K562 (cell line): ENCODE measurements at regions not wholly inside any gene's neighbourhood (a gene's known extent, or its start where the extent isn't known, plus 50 kb on each side); places are given as distances from the start of the nearest gene placed in this dataset.
"Not testable (repeated sequence)": the region's sequence is repeated elsewhere in the genome, so short reads cannot be mapped to it uniquely, and the experiment has no call there.

Source experiments
- ATAC-seq: fragments of 200-7000 bp; cut with Tn5 transposase; 3 replicates; pipeline ENCODE4 v1.9.1; 2020; ENCODE audit warnings: moderate library complexity
- BruUV-seq: library from RNA; stranded (reverse); fragments of 400-500 nt; replicated peaks from 2 replicates; lab custom pipeline; 2021; lab: Mats Ljungman, UMichigan
- CTCF ChIA-PET: fragments of 300-600 bp; formaldehyde crosslinking; extraction: SDS; loops from one replicate; lab custom pipeline; 2021; ENCODE audit warnings: low intra/inter-chr PET ratio; lab: Yijun Ruan, JAX
- POLR2A ChIA-PET: fragments of 300-600, 350-650 bp; sonication (Branson Sonifier 250); formaldehyde crosslinking; extraction: SDS; loops from one replicate; lab custom pipeline; 2021; ENCODE audit warnings: antibody characterized with exemption, inconsistent platforms; lab: Yijun Ruan, JAX
- DNase-seq, 4 experiments: peaks; one replicate each; pipeline versions ENCODE4 v3.0.0 to v3.0.0-alpha.2; 2011 to 2018; ENCODE audit warnings: low spot score in 3 of 4, mixed read lengths in 3 of 4; ENCODE audit errors: extremely low read depth in 1 of 4
- FAIRE-seq: peaks from 2 replicates; lab custom pipeline; 2011; peaks lifted over from hg19 to GRCh38; lab: Jason Lieb, UNC
- H2AFZ ChIP-seq: 2 replicates; pipeline ENCODE4 v1.6.0; 2011; ENCODE audit warnings: low read depth, low read length, control low read depth, inconsistent platforms
- H3K27ac ChIP-seq: fragments of 200-600 bp; 3 replicates; pipeline ENCODE4 v1.8.0; 2011; ENCODE audit warnings: low read depth, mild to moderate bottlenecking, control low read depth, inconsistent platforms, low read length, moderate library complexity, mixed read lengths; ENCODE audit errors: extremely low read depth
- H3K27me3 ChIP-seq, 2 experiments: fragments of 300-600 bp in 1 of 2; 2 replicates in 1 of 2; 3 replicates in 1 of 2; pipeline versions ENCODE4 v1.6.0 to v1.8.0; 2011; ENCODE audit warnings: inconsistent platforms in 2 of 2, low read length in 2 of 2, mild to moderate bottlenecking in 1 of 2, mixed read lengths in 1 of 2, moderate library complexity in 1 of 2; ENCODE audit not compliant: control insufficient read depth in 2 of 2, insufficient read depth in 2 of 2
- H3K36me3 ChIP-seq: fragments of 300-600 bp; 3 replicates; pipeline ENCODE4 v1.8.0; 2011; ENCODE audit warnings: mild to moderate bottlenecking, low read length, inconsistent platforms; ENCODE audit not compliant: control insufficient read depth, insufficient read depth
- H3K4me1 ChIP-seq, 2 experiments: fragments of 200-600 bp in 1 of 2; replicated peaks in 1 of 2; 2 replicates in 1 of 2; 3 replicates in 1 of 2; pipeline versions ENCODE4 v1.5.1 to v1.8.0; 2011; ENCODE audit warnings: inconsistent platforms in 2 of 2, low read length in 2 of 2, mild to moderate bottlenecking in 1 of 2, mixed read lengths in 1 of 2, moderate library complexity in 1 of 2; ENCODE audit not compliant: control insufficient read depth in 2 of 2, insufficient read depth in 2 of 2
- H3K4me2 ChIP-seq: 2 replicates; pipeline ENCODE4 v1.6.1; 2011; ENCODE audit warnings: low read length, control low read depth, inconsistent platforms, mixed read lengths; ENCODE audit not compliant: insufficient read depth
- H3K4me3 ChIP-seq: fragments of 200-600 bp; sonication (generic), shearing (Covaris generic); 2 replicates; pipeline ENCODE4 v1.5.1; 2016; ENCODE audit warnings: control low read depth, inconsistent platforms
- H3K79me2 ChIP-seq: fragments of 200-600 bp; 3 replicates; pipeline ENCODE4 v1.8.0; 2011; ENCODE audit warnings: low read length, inconsistent platforms; ENCODE audit not compliant: control insufficient read depth, insufficient read depth
- H3K9ac ChIP-seq, 2 experiments: 2 replicates each; pipeline versions ENCODE4 v1.6.0 to v1.6.1; 2011; ENCODE audit warnings: low read depth in 2 of 2, low read length in 2 of 2, control low read depth in 1 of 2, inconsistent platforms in 1 of 2, mild to moderate bottlenecking in 1 of 2, mixed read lengths in 1 of 2; ENCODE audit not compliant: insufficient read depth in 1 of 2
- H3K9me1 ChIP-seq: one replicate; pipeline ENCODE4 v1.6.0; 2011; ENCODE audit warnings: inconsistent platforms, mild to moderate bottlenecking, low read length, moderate library complexity; ENCODE audit not compliant: control insufficient read depth, insufficient read depth
- H3K9me3 ChIP-seq: replicated peaks from 2 replicates; pipeline ENCODE4 v1.5.1; 2011; ENCODE audit warnings: low read depth, low read length, inconsistent platforms; ENCODE audit not compliant: control insufficient read depth, insufficient read depth
- H4K20me1 ChIP-seq: replicated peaks from 2 replicates; pipeline ENCODE4 v1.6.1; 2011; ENCODE audit warnings: low read length, inconsistent platforms, mixed read lengths; ENCODE audit not compliant: control insufficient read depth, insufficient read depth
- THAP12 ChIP-seq: fragments of 250-450 bp; sonication (Bioruptor Pico); IDR thresholded peaks from 2 replicates; pipeline ENCODE4 v1.9.0; 2021; ENCODE audit warnings: mild to moderate bottlenecking, inconsistent platforms
- WGBS: fragments of 100-300 bp; shearing (Covaris generic); methylation state at CpG from one replicate; pipeline ENCODE4 v1.1.6; 2016; ENCODE audit warnings: low coverage, mixed read lengths; ENCODE audit not compliant: insufficient coverage; ENCODE audit errors: missing lambda C conversion rate; 5-methylcytosine and 5-hydroxymethylcytosine counted together
- in situ Hi-C: fragments of 300-500 bp; cut with MboI; formaldehyde crosslinking; loops from 4 replicates; pipeline ENCODE4 v1.15.0; 2018; ENCODE audit warnings: inconsistent platforms, mixed read lengths
- intact Hi-C: fragments of 100-400 bp; cut with micrococcal nuclease; formaldehyde crosslinking; loops from 2 replicates; pipeline ENCODE4 v1.14.2; 2022

- TF ChIP-seq THAP12 (CRISPR knock-in tag): no peak
These were observed 194.8 kb upstream of the EXOC2 start (continued) for GRCh38 chr6:887583-888235.

GRCh38 chr6:886116-886515 is 193.2 kb upstream of the EXOC2 start:
- H3K27ac ChIP-seq, H3K4me2 ChIP-seq, ATAC-seq, FAIRE-seq, H4K20me1 ChIP-seq, BruUV-seq, H3K4me1 ChIP-seq, intact Hi-C loops, DNase-seq, H3K9me3 ChIP-seq, POLR2A ChIA-PET, H3K36me3 ChIP-seq, CTCF ChIA-PET, H3K9ac ChIP-seq, H3K9me1 ChIP-seq, in situ Hi-C loops, H3K4me3 ChIP-seq, H3K79me2 ChIP-seq, H2AFZ ChIP-seq: not testable (repeated sequence)
- peaks cover 22 to 32% of the 10 kb centered on the region in 2 experiments; a peak in 4 of 5 replicates for H3K27me3 ChIP-seq
- WGBS: 2% methylated on average over 9 of the region's 9 CpGs
